SK-N-MC (cell line): ENCODE measurements at regions not wholly inside any gene's neighbourhood (a gene's known extent, or its start where the extent isn't known, plus 50 kb on each side); places are given as distances from the start of the nearest gene placed in this dataset.

Experiments
- EZH2 ChIP-seq: fragments of 200-600 bp; sonication (generic); IDR thresholded peaks from one replicate; pipeline ENCODE4 v1.6.1; 2017; ENCODE audit warnings: antibody characterized with exemption
- FOXP2 ChIP-seq: optimal IDR thresholded peaks from 2 replicates; pipeline ENCODE3; 2011; ENCODE audit warnings: mild to moderate bottlenecking, moderate library complexity; ENCODE audit not compliant: insufficient read depth; ENCODE audit errors: extremely low read length, control extremely low read depth
- POLR2AphosphoS5 ChIP-seq: IDR thresholded peaks from 2 replicates; pipeline ENCODE4 v1.6.1; 2012; ENCODE audit warnings: mild to moderate bottlenecking, low read depth, low read length, borderline replicate concordance

DNA sequence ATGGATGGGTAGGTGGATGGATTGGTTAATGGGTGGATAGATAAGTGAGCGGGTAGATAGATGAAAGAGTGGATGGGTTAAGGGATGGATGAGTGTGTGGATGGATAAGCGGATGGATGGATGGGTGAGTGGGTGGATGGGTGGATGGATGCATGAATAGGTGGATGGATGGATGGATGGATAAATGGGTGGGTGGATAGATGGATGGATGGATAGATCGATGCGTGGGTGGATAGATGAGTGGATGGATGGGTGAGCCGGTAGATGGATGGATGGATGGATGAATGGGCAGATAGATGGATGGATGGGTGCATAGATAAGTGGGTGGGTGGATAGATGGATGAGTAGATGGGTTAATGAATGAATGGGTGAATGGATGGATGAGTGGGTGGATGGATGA, 90.9 kb downstream of the CPZ start:
- no peak for TF ChIP-seq EZH2
- no peak for TF ChIP-seq POLR2AphosphoS5
- TF ChIP-seq FOXP2 = no peak
